Hematopoietic multipotent progenitor cell treated with erythropoietin and hydrocortisone succinate and interleukin-3 and kit ligand, for 6 days (in vitro differentiated cells): ENCODE measurements at regions not wholly inside any gene's neighbourhood (a gene's known extent, or its start where the extent isn't known, plus 50 kb on each side); places are given as distances from the start of the nearest gene placed in this dataset.
"Not testable (repeated sequence)": the region's sequence is repeated elsewhere in the genome, so short reads cannot be mapped to it uniquely, and the experiment has no call there.

ENCODE experiments used
- DNase-seq: peaks from one replicate; pipeline ENCODE4 v3.0.0-alpha.2; 2015

- no peak for DNase-seq
These were observed 182.0 kb downstream of the SEC14L1 start for GRCh38 chr17:77322514-77323412.

- no peak for DNase-seq
These were observed 182.8 kb downstream of the SEC14L1 start for GRCh38 chr17:77323413-77324171.

GRCh38 chr17:77324227-77324626 is 183.5 kb downstream of the SEC14L1 start:
- DNase-seq, result no peak

GRCh38 chr17:77325577-77326075 is 184.9 kb downstream of the SEC14L1 start:
- no peak for DNase-seq

GRCh38 chr17:77326076-77326591 is 185.4 kb downstream of the SEC14L1 start:
- DNase-seq, result no peak

- DNase-seq, result no peak
These were observed 185.9 kb downstream of the SEC14L1 start for GRCh38 chr17:77326636-77327035.

DNA sequence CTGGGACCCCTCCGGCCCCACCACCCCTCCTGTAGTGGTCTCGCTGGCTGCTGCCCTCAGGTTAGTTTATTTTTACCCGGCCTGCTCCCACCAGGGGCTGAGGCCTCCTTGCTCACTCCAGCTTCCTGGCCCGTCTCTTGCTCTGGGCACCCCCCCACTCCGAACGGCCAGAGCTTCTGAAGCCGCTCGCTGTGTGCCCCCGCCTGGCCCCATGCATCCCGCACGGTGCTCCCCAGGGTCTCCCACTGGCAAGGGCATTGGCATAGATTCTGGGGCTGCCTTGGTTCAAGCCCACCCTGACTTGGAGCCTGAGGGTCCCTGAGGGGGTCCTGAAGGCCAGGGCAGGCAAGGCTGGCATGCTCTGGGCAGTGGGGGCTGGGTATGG is 186.4 kb downstream of the SEC14L1 start:
- no peak for DNase-seq

GRCh38 chr17:77327566-77328464 is 187.0 kb downstream of the SEC14L1 start:
- no peak for DNase-seq

DNA sequence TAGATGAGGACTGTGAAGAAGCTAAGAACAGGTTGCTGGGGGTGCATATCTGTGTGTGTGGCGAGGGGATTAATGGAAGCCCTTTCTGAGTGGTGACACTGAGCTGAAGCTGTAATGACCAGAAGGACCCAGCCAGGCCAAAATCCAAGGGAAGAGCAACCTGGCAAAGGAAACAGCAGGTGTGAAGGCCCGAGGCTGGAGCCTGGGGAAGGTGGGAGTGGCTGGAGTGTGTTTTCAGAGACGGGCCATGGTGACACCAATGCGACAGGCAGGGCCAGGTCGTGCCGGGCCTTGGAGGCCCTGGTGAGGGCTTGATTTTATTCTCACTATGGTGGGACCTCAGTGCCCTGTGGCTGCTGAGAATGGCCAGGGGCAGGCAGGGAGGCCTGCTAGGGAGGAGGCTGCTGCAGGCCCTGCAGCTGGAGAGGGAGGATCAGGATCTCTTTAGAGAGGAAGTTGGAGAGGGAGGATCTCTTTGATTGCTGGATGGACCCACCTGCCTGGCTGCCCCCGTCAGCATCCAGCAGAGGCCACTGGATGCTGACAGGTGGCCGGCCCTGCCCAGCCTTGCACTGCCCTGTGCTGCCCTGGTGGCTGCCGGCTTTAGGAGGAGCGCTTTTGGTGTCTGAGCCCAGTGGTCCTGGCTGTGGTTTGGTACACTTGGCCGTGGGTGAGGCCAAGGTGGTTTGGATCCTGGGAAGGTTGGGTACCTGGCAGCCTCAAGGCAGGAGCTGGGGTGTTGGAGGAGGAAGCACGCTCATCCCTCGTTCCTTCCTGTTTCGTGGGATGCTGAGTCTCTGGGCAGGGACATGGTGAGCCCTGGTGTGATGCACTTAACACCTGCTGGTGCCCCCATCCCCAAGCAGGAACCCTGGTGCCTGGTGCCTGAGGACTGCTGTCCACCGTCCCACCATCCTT is 188.3 kb downstream of the SEC14L1 start:
- no peak for DNase-seq

DNA sequence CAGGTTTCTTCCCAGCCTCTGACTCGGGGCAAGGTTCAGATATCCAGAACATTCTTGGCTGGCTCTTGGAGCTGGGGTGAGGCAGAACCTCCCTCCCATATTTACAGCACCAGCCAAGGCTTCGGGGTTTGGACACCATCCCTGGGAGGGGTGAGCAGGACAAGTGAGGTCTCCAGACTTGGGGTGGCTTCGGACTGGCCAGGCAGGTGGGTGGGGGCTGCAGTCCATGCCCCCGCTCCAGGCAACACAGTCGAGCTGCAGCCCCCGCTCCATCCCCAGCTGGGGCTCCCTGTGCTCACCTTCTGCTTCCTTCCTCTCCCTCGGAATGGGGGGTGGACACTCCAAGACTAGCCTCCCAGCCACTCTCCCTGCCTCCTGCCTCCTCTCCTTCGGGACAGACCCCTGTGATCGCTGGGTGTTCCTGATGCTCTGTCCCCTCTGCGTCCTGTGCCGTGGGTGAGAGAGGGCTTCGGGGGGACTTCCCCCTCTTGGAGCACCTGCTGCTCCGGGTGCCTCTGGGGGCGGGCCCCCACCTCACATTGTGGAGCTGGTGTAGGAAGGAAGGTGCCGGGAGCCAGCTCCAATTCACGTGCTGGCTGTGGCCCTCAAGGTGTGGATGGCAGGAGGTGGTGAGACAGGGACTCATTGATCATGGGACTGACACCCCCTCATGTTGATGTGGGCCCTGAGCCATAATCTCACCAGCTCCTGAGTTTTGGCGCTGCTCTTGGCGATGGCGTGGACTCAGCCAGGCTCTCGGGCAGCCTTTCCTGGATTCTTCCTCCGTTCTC is 189.2 kb downstream of the SEC14L1 start:
- no peak for DNase-seq

- DNase-seq, result no peak
These were observed 189.9 kb downstream of the SEC14L1 start for GRCh38 chr17:77330602-77331081.

GRCh38 chr17:77331301-77331864 is 190.6 kb downstream of the SEC14L1 start:
- peak; percentile 94 for DNase-seq

DNA sequence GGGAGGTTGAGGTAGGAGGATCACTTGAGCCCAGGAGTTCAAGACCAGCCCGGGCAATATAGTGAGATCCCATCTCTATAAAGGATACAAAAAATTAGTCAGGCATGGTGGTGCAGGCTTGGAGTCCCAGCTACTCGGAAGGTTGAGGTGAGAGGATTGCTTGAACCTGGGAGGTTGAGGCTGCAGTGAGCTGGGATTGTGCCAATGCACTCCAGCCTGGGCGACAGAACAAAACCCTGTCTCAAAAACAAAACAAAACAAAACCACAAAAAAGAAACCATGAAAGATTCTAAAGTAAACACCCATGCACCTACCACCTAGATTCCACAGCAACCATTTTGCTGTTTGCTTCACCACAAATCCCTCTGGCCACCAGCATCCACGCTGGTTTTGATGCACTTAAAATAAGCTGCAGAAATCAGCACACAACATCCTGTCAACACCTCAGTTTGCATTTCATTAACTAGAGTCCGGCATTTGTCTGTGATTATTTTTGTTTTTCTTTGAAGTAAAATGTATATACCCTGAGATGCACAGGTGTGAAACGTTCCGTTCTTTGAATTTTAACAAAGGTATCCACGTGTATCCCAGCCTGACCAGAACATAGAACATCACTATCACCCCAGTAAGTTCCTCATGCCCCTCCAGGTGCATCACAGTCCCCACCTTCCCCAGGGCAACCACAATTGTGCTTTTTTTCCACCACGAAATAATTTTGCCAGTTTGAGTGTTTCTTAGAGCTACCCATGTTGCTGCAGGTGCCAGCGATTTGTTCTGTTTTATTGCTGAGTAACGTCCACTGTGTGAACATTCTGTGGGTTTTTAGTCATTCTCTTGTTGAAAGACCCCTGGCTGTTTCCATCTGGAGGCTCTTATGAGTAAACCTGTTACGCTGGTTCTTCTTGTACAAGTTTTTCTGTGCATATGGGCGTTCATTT is 191.5 kb downstream of the SEC14L1 start:
- no peak for DNase-seq

GRCh38 chr17:77332981-77333685 is 192.4 kb downstream of the SEC14L1 start:
- DNase-seq, result no peak

DNA sequence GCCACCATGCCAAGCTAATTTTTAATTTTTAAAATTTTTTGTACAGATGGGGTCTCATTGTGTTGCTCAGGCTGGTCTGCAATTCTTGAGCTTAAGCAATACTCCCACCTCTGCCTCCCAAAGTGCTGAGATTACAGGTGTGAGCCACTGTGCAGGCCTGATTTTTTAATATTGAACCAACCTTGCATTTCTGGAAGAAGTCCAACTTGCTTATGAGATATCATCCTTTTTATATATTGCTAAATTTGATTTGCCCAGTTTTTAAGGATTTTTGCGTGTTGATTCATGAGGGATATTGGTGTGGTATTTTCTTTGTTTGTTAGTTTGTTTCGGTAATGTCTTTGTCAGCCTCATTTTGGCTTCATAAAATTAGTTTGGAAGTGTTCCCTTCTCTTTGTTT is 196.4 kb downstream of the SEC14L1 start:
- no peak for DNase-seq

DNA sequence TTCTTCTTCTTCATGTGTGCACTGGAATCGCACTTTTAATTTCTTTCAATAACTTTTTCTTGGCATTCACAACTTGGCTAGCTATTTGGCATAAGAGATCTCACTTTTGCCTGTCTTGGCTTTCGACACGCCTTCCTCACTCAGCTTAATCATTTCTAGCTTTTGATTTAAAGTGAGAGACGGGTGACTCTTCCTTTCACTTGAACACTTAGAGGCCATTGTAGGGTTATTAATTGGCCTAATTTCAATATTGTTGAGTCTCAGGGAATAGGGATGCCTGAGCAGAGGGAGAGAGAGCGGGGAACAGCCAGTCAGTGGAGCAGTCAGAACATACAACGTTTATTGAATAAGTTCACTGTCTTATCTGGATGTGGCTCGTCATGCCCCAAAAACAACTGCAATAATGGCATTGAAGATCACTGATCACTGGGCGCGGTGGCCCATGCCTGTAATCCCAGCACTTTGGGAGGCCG is 200.3 kb downstream of the SEC14L1 start:
- no peak for DNase-seq

- not testable (repeated sequence) for DNase-seq
These were observed 201.9 kb downstream of the SEC14L1 start for GRCh38 chr17:77342656-77342990.
